ENCODE measurements at regions not wholly inside any gene's neighbourhood (a gene's known extent, or its start where the extent isn't known, plus 50 kb on each side); places are given as distances from the start of the nearest gene placed in this dataset.

GRCh38 chr4:22020129-22020528 lies 71.6 kb upstream of the KCNIP4 start:
- TF ChIP-seq POLR2A (IDR thresholded peaks at IDR 0.05): no peak
- TF ChIP-seq, protein P1, sequence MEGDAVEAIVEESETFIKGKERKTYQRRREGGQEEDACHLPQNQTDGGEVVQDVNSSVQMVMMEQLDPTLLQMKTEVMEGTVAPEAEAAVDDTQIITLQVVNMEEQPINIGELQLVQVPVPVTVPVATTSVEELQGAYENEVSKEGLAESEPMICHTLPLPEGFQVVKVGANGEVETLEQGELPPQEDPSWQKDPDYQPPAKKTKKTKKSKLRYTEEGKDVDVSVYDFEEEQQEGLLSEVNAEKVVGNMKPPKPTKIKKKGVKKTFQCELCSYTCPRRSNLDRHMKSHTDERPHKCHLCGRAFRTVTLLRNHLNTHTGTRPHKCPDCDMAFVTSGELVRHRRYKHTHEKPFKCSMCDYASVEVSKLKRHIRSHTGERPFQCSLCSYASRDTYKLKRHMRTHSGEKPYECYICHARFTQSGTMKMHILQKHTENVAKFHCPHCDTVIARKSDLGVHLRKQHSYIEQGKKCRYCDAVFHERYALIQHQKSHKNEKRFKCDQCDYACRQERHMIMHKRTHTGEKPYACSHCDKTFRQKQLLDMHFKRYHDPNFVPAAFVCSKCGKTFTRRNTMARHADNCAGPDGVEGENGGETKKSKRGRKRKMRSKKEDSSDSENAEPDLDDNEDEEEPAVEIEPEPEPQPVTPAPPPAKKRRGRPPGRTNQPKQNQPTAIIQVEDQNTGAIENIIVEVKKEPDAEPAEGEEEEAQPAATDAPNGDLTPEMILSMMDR (IDR thresholded peaks at IDR 0.05): no peak
- Histone ChIP-seq H3K4me1 (no peaks in the 10 kb centered on the region), H3K4me3 (no peak overlapping the region), H3K27me3 (no peaks in the 10 kb centered on the region), H3K9me3 (no peaks in the 10 kb centered on the region), H3K27ac (no peak overlapping the region), H3K36me3 (no peaks in the 10 kb centered on the region)
- intact Hi-C loops (cut with DNase I): no loop called here
- no peak for DNase-seq
- ATAC-seq: no peak

DNA sequence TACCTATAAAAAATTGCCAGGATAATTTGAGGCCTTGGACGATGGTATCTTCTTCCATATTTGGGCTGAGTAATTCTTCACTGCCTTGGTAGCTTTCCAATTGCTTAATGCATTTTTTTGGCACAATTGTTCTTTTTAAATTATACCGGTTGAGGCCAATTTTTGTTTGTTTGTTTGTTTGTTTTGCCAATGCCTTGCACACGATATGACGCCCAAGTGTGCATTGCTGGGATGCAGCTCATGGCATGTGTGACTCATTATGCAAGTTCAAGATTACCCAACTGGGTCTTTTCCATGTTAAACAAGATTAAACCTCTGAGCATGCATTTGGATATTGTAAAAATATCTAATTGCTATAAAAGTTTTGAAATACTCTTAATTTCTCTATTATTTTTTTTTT lies 71.1 kb upstream of the KCNIP4 start:
- no peak for ATAC-seq
- intact Hi-C loops (cut with DNase I): no loop called here
- 27% methylated on average over 4 of the region's 4 CpGs for WGBS (ENCODE audit: insufficient coverage, low coverage, low lambda C conversion rate, missing lambda C conversion rate)

GRCh38 chr4:22014222-22014741 lies 65.7 kb upstream of the KCNIP4 start:
- ATAC-seq (no peak), DNase-seq (no peak)
- Histone ChIP-seq H3K27me3 (no peaks in the 10 kb centered on the region), H3K27ac (no peak overlapping the region), H3K36me3 (no peaks in the 10 kb centered on the region), H3K4me1 (no peaks in the 10 kb centered on the region), H3K9me3 (no peaks in the 10 kb centered on the region), H3K4me3 (no peak overlapping the region)
- WGBS (ENCODE audit: insufficient coverage, low coverage, low lambda C conversion rate, missing lambda C conversion rate): 43% methylated on average over 3 of the region's 3 CpGs
- TF ChIP-seq POLR2A (IDR thresholded peaks at IDR 0.05): no peak
- TF ChIP-seq, protein P1 (IDR thresholded peaks at IDR 0.05): no peak
- intact Hi-C loops (cut with DNase I): no loop called here

More for the DNA sequence above, 71.1 kb upstream of the KCNIP4 start:
- no peak for DNase-seq
- Histone ChIP-seq H3K9me3 (no peaks in the 10 kb centered on the region), H3K27me3 (no peaks in the 10 kb centered on the region), H3K4me1 (no peaks in the 10 kb centered on the region), H3K36me3 (no peaks in the 10 kb centered on the region), H3K4me3 (no peak overlapping the region), H3K27ac (no peak overlapping the region)
- TF ChIP-seq, protein P1 (IDR thresholded peaks at IDR 0.05): no peak
- TF ChIP-seq POLR2A (IDR thresholded peaks at IDR 0.05): no peak

DNA sequence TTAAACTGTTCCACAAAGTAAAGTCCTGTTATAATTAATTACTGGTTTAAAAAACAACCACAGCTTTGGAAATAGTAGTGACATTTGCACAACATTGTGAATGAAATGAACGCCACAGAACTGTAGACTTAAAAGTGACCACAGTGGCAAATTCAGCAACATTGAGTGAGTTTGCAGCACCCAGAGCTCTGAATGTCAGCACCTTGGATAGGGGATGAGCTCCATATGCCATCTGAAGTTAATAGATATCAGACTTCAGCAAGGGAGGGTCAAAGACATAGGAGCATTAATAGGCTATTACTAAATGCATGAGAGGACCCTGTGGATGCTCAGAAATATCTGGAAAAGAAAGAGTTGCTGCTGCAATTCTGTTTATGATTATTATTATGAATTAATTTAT lies 55.3 kb upstream of the KCNIP4 start:
- Histone ChIP-seq H3K27ac (no peak overlapping the region), H3K4me3 (no peak overlapping the region), H3K36me3 (no peaks in the 10 kb centered on the region), H3K4me1 (no peaks in the 10 kb centered on the region), H3K27me3 (no peaks in the 10 kb centered on the region), H3K9me3 (no peaks in the 10 kb centered on the region)
- no peak for DNase-seq
- WGBS (ENCODE audit: insufficient coverage, low coverage, low lambda C conversion rate, missing lambda C conversion rate): 44% methylated on average over 1 of the region's 1 CpG
- TF ChIP-seq POLR2A (IDR thresholded peaks at IDR 0.05): no peak
- TF ChIP-seq, protein P1 (IDR thresholded peaks at IDR 0.05): no peak
- no peak for ATAC-seq
- intact Hi-C loops (cut with DNase I): no loop called here

Small RNAs in the stretch of these regions (small RNA-seq; reads per million reads assigned to genes)
- 0 reads per million in 2 experiments for gene RNU6-420P
